ENCODE measurements at regions not wholly inside any gene's neighbourhood (a gene's known extent, or its start where the extent isn't known, plus 50 kb on each side); places are given as distances from the start of the nearest gene placed in this dataset.

DNA sequence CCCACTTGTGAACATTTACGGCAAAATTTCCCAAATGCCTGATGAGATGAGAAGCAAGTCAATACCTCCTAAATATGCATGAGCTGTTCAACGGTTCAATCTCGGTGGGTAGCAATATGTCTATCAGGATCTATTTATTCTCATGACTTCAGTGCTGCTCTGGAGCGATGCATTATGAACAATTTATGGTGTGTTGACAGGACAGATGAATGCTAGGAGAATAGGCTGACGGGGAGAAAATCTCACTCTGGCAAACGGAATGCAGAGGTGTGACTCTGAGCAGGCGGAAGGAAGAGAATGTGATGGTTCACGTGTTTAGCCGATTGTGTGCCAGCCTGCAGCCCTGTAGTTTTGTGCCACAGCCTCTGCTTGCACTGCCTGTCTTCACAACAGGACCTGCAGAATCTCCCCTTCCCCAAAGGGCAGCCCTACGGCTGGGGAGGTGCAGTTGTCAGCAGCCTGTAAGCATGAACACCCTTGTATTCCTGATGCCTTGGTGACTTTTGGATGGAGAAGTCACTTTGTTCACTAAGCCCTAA, 345.2 kb downstream of the PHKB start:
- DNase-seq (no peak), ATAC-seq (no peak)
- Histone ChIP-seq H3K27ac (no peak overlapping the region), H3K36me3 (no peaks in the 10 kb centered on the region), H3K4me3 (no peak overlapping the region), H3K4me1 (no peaks in the 10 kb centered on the region), H3K9me3 (no peaks in the 10 kb centered on the region), H3K27me3 (no peaks in the 10 kb centered on the region)
- TF ChIP-seq, protein P1, sequence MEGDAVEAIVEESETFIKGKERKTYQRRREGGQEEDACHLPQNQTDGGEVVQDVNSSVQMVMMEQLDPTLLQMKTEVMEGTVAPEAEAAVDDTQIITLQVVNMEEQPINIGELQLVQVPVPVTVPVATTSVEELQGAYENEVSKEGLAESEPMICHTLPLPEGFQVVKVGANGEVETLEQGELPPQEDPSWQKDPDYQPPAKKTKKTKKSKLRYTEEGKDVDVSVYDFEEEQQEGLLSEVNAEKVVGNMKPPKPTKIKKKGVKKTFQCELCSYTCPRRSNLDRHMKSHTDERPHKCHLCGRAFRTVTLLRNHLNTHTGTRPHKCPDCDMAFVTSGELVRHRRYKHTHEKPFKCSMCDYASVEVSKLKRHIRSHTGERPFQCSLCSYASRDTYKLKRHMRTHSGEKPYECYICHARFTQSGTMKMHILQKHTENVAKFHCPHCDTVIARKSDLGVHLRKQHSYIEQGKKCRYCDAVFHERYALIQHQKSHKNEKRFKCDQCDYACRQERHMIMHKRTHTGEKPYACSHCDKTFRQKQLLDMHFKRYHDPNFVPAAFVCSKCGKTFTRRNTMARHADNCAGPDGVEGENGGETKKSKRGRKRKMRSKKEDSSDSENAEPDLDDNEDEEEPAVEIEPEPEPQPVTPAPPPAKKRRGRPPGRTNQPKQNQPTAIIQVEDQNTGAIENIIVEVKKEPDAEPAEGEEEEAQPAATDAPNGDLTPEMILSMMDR (IDR thresholded peaks at IDR 0.05 in 4 of 5, conservative IDR thresholded peaks at IDR 0.05 in 1 of 5) = no peak
- TF ChIP-seq POLR2A (IDR thresholded peaks at IDR 0.05) = no peak
- in situ Hi-C loops (cut with MboI; ENCODE audit: low sequenced_read_pairs in 4 of 4) = no loop called here
- intact Hi-C loops (cut with DNase I; ENCODE audit: low total_unique reads) = no loop called here

DNA sequence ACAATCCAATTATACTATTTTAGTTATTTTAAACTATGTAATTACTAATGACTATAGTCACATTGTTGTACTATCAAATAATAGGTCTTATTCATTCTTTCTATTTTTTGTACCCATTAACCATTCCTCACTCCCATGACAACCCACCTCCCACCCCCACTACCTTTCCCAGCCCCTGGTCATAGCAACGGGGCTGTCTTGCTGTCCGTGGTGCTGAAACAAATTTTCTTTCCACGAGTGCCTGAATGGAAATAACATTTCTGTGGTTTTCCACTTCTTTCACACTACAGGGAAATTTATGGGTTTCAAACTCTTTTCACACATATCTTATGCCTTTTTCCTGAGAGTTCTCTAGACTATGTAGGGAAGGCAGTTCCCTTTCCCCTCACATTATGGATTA, 326.6 kb downstream of the PHKB start:
- Histone ChIP-seq H3K27ac (no peak overlapping the region), H3K9me3 (no peaks in the 10 kb centered on the region), H3K36me3 (no peaks in the 10 kb centered on the region), H3K27me3 (no peaks in the 10 kb centered on the region), H3K4me3 (no peak overlapping the region), H3K4me1 (no peaks in the 10 kb centered on the region)
- TF ChIP-seq, protein P1 (IDR thresholded peaks at IDR 0.05 in 4 of 5, conservative IDR thresholded peaks at IDR 0.05 in 1 of 5) = no peak
- TF ChIP-seq POLR2A (IDR thresholded peaks at IDR 0.05) = no peak
- DNase-seq (no peak), ATAC-seq (no peak)
- in situ Hi-C loops (cut with MboI; ENCODE audit: low sequenced_read_pairs in 4 of 4) = no loop called here
- intact Hi-C loops (cut with DNase I; ENCODE audit: low total_unique reads) = no loop called here

DNA sequence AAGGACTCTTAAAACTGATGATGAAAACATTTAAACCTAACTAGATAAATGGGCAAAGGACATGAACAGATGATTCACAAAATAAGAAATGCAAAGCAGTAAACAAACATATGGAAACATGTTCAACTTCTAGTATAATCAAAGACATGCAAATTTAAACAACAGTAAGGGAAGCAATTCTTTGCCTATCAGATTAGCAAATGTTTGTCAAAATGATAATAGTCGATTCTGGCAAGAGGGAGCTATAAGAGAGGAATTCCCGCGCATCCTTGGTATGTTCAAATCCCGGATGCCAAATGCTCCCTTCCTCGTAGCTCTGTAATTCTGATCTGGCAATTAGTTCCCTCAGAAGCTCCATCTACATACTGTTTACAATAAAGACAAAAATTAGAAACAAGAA, 320.5 kb downstream of the PHKB start:
- H3K27ac ChIP-seq = no peak overlapping the region
- H3K9me3 ChIP-seq = no peaks in the 10 kb centered on the region
- no peaks in the 10 kb centered on the region for H3K4me1 ChIP-seq
- H3K4me3 ChIP-seq = no peak overlapping the region
- intact Hi-C loops (cut with DNase I; ENCODE audit: low total_unique reads) = no loop called here
- TF ChIP-seq, protein P1 (IDR thresholded peaks at IDR 0.05 in 4 of 5, conservative IDR thresholded peaks at IDR 0.05 in 1 of 5) = no peak
- no peak for TF ChIP-seq POLR2A (IDR thresholded peaks at IDR 0.05)
- H3K27me3 ChIP-seq = no peaks in the 10 kb centered on the region
- ATAC-seq (no peak), DNase-seq (no peak)
- H3K36me3 ChIP-seq = no peaks in the 10 kb centered on the region
- in situ Hi-C loops (cut with MboI; ENCODE audit: low sequenced_read_pairs in 4 of 4) = no loop called here

DNA sequence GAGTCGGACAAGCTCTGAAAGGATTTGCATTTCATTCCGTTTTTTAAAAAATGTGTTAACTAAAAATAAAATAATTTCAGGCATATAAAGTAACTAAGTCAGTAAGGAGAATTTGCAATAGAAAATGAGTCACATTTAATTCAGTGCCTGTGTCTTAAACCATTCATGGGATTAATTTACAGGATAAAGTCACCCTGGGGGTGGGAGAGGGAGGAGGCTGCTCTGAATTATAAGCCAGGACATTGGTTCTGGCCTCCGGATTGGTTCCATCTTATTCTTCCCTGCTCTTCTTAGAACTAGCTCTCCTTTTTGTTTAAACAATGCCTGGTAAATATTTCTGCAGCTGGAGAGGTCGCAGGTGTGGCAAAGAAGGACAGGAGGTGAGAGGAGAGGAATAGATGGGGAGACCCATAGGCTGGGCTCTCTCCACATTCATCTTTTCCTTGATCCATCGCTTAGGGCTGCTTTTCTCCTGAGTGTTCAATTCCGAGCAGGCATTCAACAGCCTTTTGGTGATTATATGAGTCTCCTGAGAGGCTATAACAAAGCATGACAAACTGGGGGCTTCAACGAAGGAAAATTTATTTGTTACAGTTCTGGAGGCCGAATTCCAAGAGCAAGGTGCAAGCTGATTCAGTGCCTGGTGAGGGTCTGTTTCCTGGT, 319.2 kb downstream of the PHKB start:
- DNase-seq = no peak
- intact Hi-C loops (cut with DNase I; ENCODE audit: low total_unique reads) = no loop called here
- Histone ChIP-seq H3K27ac (no peak overlapping the region), H3K27me3 (no peaks in the 10 kb centered on the region), H3K9me3 (no peaks in the 10 kb centered on the region), H3K4me3 (no peak overlapping the region), H3K4me1 (no peaks in the 10 kb centered on the region), H3K36me3 (no peaks in the 10 kb centered on the region)
- no peak for ATAC-seq
- no peak for TF ChIP-seq POLR2A (IDR thresholded peaks at IDR 0.05)
- TF ChIP-seq, protein P1 (IDR thresholded peaks at IDR 0.05 in 4 of 5, conservative IDR thresholded peaks at IDR 0.05 in 1 of 5) = no peak
- in situ Hi-C loops (cut with MboI; ENCODE audit: low sequenced_read_pairs in 4 of 4) = no loop called here

Measured in gastrocnemius medialis (tissue), 4 donors.